ENCODE measurements at regions not wholly inside any gene's neighbourhood (a gene's known extent, or its start where the extent isn't known, plus 50 kb on each side); places are given as distances from the start of the nearest gene placed in this dataset.
A peak's percentile ranks its signal among the peaks of the same experiment; 100 is the strongest.

GRCh38 chr6:11317885-11318771, 85.7 kb upstream of the NEDD9 start (continued):
- TF ChIP-seq ZNF501 (CRISPR knock-in tag; IDR thresholded peaks at IDR 0.05) (peak; percentile 50; the same call in 1 of the 2 replicates), ZNF136 (CRISPR knock-in tag; IDR thresholded peaks at IDR 0.05; ENCODE audit: low read depth) (no peak), ZSCAN20 (CRISPR knock-in tag; IDR thresholded peaks at IDR 0.05; ENCODE audit: borderline replicate concordance) (no peak), HMGXB4 (CRISPR knock-in tag; IDR thresholded peaks at IDR 0.05; ENCODE audit: borderline replicate concordance in 1 of 2, low read depth in 1 of 2) (0 out of 4 replicates have a peak, but pooled peaks of 1 of the 2 experiments have one; percentile 48), GPN1 (CRISPR knock-in tag; IDR thresholded peaks at IDR 0.05; ENCODE audit: borderline replicate concordance) (no peak), CHCHD3 (CRISPR knock-in tag; IDR thresholded peaks at IDR 0.05) (no peak), ZNF281 (CRISPR knock-in tag; IDR thresholded peaks at IDR 0.05; ENCODE audit: borderline replicate concordance) (peak; percentile 67; the same call in 1 of the 2 replicates), PAF1 (CRISPR knock-in tag; IDR thresholded peaks at IDR 0.05) (no peak), ETV6 (CRISPR knock-in tag; conservative IDR thresholded peaks at IDR 0.05) (no peak), GPBP1L1 (CRISPR knock-in tag; IDR thresholded peaks at IDR 0.05) (no peak), ZNF34 (CRISPR knock-in tag; IDR thresholded peaks at IDR 0.05; ENCODE audit: borderline replicate concordance) (no peak), ZNF503 (CRISPR knock-in tag; IDR thresholded peaks at IDR 0.05) (no peak; the same call in 1 of the 2 replicates), NCOA5 (CRISPR knock-in tag; IDR thresholded peaks at IDR 0.05) (no peak), TCF7L2 (IDR thresholded peaks at IDR 0.05; ENCODE audit: low read depth, low read length) (no peak), ZNF18 (CRISPR knock-in tag; IDR thresholded peaks at IDR 0.05; ENCODE audit: insufficient replicate concordance) (no peak), RFX3 (CRISPR knock-in tag; IDR thresholded peaks at IDR 0.05) (peak; percentile 39; the same call in 1 of the 2 replicates), ZSCAN31 (CRISPR knock-in tag; IDR thresholded peaks at IDR 0.05; ENCODE audit: low read depth) (peak; percentile 62; the same call in 1 of the 2 replicates)

All from HepG2 (cell line).